GM12878 (cell line): ENCODE measurements at regions not wholly inside any gene's neighbourhood (a gene's known extent, or its start where the extent isn't known, plus 50 kb on each side); places are given as distances from the start of the nearest gene placed in this dataset.

Experiments used
- ATAC-seq: fragments of 200-7000 bp; cut with Tn5 transposase; 3 replicates; pipeline ENCODE4 v1.9.1; 2020; ENCODE audit warnings: mild to moderate bottlenecking, moderate library complexity
- BruUV-seq: library from RNA; stranded (reverse); fragments of 400-500 nt; replicated peaks from 2 replicates; lab custom pipeline; 2021; lab: Mats Ljungman, UMichigan
- CTCF ChIA-PET: fragments of 300-600 bp; sonication (Branson Sonifier 250); formaldehyde crosslinking; extraction: SDS; loops from one replicate; lab custom pipeline; 2021; ENCODE audit warnings: inconsistent platforms; lab: Yijun Ruan, JAX
- POLR2A ChIA-PET: fragments of 350-600 bp; formaldehyde crosslinking; extraction: SDS; loops from one replicate; lab custom pipeline; 2021; ENCODE audit warnings: inconsistent platforms; lab: Charles Lee
- RAD21 ChIA-PET: fragments of 300-600 bp; sonication (Branson Sonifier 250); formaldehyde crosslinking; loops from one replicate; lab custom pipeline; 2023; ENCODE audit warnings: antibody characterized with exemption; ENCODE audit not compliant: unreplicated experiment; lab: Charles Lee
- SMC1A ChIA-PET: fragments of 300-600 bp; sonication (Branson Sonifier 250); formaldehyde crosslinking; loops from one replicate; lab custom pipeline; 2023; ENCODE audit not compliant: unreplicated experiment, uncharacterized antibody; lab: Charles Lee
- DNase-seq: peaks from one replicate; pipeline ENCODE4 v3.0.0-alpha.2; 2011; ENCODE audit warnings: low read depth, low spot score
- FAIRE-seq: peaks from 3 replicates; lab custom pipeline; 2011; peaks lifted over from hg19 to GRCh38; lab: Jason Lieb, UNC
- H2AFZ ChIP-seq: 2 replicates; pipeline ENCODE4 v1.6.0; 2011; ENCODE audit warnings: low read depth, low read length, control low read depth; ENCODE audit not compliant: control insufficient read depth
- H3K27ac ChIP-seq: 2 replicates; pipeline ENCODE4 v1.5.1; 2011; ENCODE audit warnings: control low read depth; ENCODE audit not compliant: control insufficient read depth, insufficient read depth
- H3K27me3 ChIP-seq, 2 experiments: replicated peaks in 1 of 2; 2 replicates each; pipeline versions ENCODE4 v1.6.0 to v1.6.1; 2011; ENCODE audit warnings: low read length in 1 of 2; ENCODE audit not compliant: control insufficient read depth in 2 of 2, insufficient read depth in 2 of 2
- H3K36me3 ChIP-seq, 2 experiments: 2 replicates each; pipeline ENCODE4 v1.5.1; 2011; ENCODE audit warnings: low read length in 1 of 2; ENCODE audit not compliant: control insufficient read depth in 2 of 2, insufficient read depth in 2 of 2
- H3K4me1 ChIP-seq: 2 replicates; pipeline ENCODE4 v1.6.1; 2011; ENCODE audit warnings: mild to moderate bottlenecking, low read length, moderate library complexity, mixed read lengths; ENCODE audit not compliant: control insufficient read depth, insufficient read depth
- H3K4me2 ChIP-seq: 2 replicates; pipeline ENCODE4 v1.6.0; 2011; ENCODE audit warnings: control low read depth; ENCODE audit not compliant: control insufficient read depth, insufficient read depth
- H3K4me3 ChIP-seq: fragments of 200-600 bp; sonication (generic); 2 replicates; pipeline ENCODE4 v1.5.1; 2016
- H3K79me2 ChIP-seq: 2 replicates; pipeline ENCODE4 v1.6.0; 2011; ENCODE audit warnings: low read length; ENCODE audit not compliant: control insufficient read depth, insufficient read depth
- H3K9ac ChIP-seq: 2 replicates; pipeline ENCODE4 v1.8.0; 2011; ENCODE audit warnings: low read length, control low read depth, mixed read lengths; ENCODE audit not compliant: control insufficient read depth, insufficient read depth
- H3K9me3 ChIP-seq: replicated peaks from 3 replicates; pipeline ENCODE4 v1.5.1; 2011; ENCODE audit warnings: mild to moderate bottlenecking, low read length; ENCODE audit not compliant: control insufficient read depth, insufficient read depth
- H4K20me1 ChIP-seq: 2 replicates; pipeline ENCODE4 v1.6.0; 2011; ENCODE audit not compliant: control insufficient read depth, insufficient read depth
- ASH2L ChIP-seq: fragments of 300-600, 200-600 bp; sonication (generic); IDR thresholded peaks from 2 replicates; pipeline ENCODE4 v1.6.1; 2017; ENCODE audit warnings: low read depth, mild to moderate bottlenecking, borderline replicate concordance
- ATF7 ChIP-seq: fragments of 450-650 bp; IDR thresholded peaks from 2 replicates; pipeline ENCODE4 v1.6.1; 2016; ENCODE audit warnings: low read depth, mild to moderate bottlenecking
- IKZF1 ChIP-seq: fragments of 450-650 bp; conservative IDR thresholded peaks from 2 replicates; pipeline ENCODE4 v1.6.1; 2017; ENCODE audit warnings: antibody characterized with exemption, mild to moderate bottlenecking
- KDM1A ChIP-seq: fragments of 200-600 bp; sonication (generic); IDR thresholded peaks from 2 replicates; pipeline ENCODE4 v1.6.1; 2016; ENCODE audit warnings: borderline replicate concordance
- NR2F1 ChIP-seq: fragments of 450-650 bp; conservative IDR thresholded peaks from 2 replicates; pipeline ENCODE4 v1.6.1; 2017; ENCODE audit warnings: mild to moderate bottlenecking
- RAD21 ChIP-seq: IDR thresholded peaks from 2 replicates; pipeline ENCODE4 v1.6.1; 2011; ENCODE audit warnings: mild to moderate bottlenecking, low read depth, low read length, moderate library complexity; ENCODE audit not compliant: insufficient read depth
- RB1 ChIP-seq: fragments of 450-650 bp; formaldehyde crosslinking; IDR thresholded peaks from 2 replicates; pipeline ENCODE4 v1.6.1; 2017; ENCODE audit warnings: mild to moderate bottlenecking, borderline replicate concordance
- RBBP5 ChIP-seq: fragments of 200-600 bp; sonication (generic); conservative IDR thresholded peaks from 2 replicates; pipeline ENCODE4 v1.6.1; 2016
- SIX5 ChIP-seq: IDR thresholded peaks from 2 replicates; pipeline ENCODE4 v1.6.1; 2011; ENCODE audit warnings: mild to moderate bottlenecking, low read depth, low read length, moderate library complexity; ENCODE audit not compliant: severe bottlenecking
- SMAD1 ChIP-seq: fragments of 450-650 bp; IDR thresholded peaks from 2 replicates; pipeline ENCODE4 v1.6.1; 2018; ENCODE audit warnings: mild to moderate bottlenecking, low read depth; ENCODE audit not compliant: partially characterized antibody
- SP1 ChIP-seq: IDR thresholded peaks from one replicate; pipeline ENCODE4 v1.6.1; 2011; ENCODE audit warnings: low read depth, low read length
- TBL1XR1 ChIP-seq: IDR thresholded peaks from 2 replicates; pipeline ENCODE4 v1.6.1; 2012; ENCODE audit warnings: low read depth, low read length, improper control_type of control experiment
- WGBS: methylation state at CpG from one replicate; pipeline ENCODE4 v1.1.6; 2016; ENCODE audit warnings: low lambda C conversion rate; ENCODE audit not compliant: insufficient replicate concordance, insufficient coverage; ENCODE audit errors: missing lambda C conversion rate; 5-methylcytosine and 5-hydroxymethylcytosine counted together
- in situ Hi-C: fragments of 300-500 bp; cut with MboI; formaldehyde crosslinking; loops from 9 replicates; pipeline ENCODE4 v1.14.3; 2018; ENCODE audit warnings: mixed read lengths
- intact Hi-C: fragments of 100-400 bp; cut with micrococcal nuclease; formaldehyde crosslinking; loops from one replicate; pipeline ENCODE4 v1.14.2; 2022; ENCODE audit not compliant: unreplicated experiment
- TF ChIP-seq, protein P1 (sequence below): IDR thresholded peaks from 2 replicates; pipeline ENCODE4 v1.6.1; 2012; ENCODE audit warnings: low read depth, low read length, improper control_type of control experiment
- TF ChIP-seq, protein P2 (sequence below): IDR thresholded peaks from 2 replicates; pipeline ENCODE4 v1.6.1; 2011; ENCODE audit warnings: borderline replicate concordance, low read depth, mild to moderate bottlenecking, moderate library complexity, low read length; ENCODE audit not compliant: insufficient read depth, poor library complexity, severe bottlenecking

DNA sequence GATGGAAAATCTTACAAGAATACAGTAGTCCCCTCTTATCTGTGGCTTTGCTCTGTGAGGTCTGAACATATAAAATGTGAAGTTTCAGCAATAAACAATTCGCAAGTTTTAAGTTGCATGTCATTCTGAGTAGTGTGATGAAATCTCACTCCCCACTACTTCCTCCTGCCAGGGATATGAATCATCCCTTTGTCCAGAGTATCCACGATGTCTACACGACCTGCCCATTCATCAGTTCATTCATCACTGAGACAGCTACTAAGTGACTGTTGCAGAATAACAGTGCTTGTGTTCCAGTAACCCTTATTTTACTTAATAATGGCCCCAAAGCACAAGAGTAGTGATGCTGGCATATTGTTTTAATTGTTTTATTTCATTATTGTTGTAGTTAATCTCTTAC lies 489.2 kb upstream of the UBE2E2 start:
- Histone ChIP-seq H3K4me3 (no peak overlapping the region), H3K27ac (no peak overlapping the region), H3K9me3 (no peaks in the 10 kb centered on the region), H3K4me2 (no peak overlapping the region)
- DNase-seq = no peak
- intact Hi-C loops (no loop called here), in situ Hi-C loops (no loop called here)
- BruUV-seq = no TSS peak
- POLR2A ChIA-PET = no interaction called here
- no peak for TF ChIP-seq RBBP5
- TF ChIP-seq, protein P1, sequence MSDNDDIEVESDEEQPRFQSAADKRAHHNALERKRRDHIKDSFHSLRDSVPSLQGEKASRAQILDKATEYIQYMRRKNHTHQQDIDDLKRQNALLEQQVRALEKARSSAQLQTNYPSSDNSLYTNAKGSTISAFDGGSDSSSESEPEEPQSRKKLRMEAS = no peak
- TF ChIP-seq ATF7 = no peak
- no peak for TF ChIP-seq IKZF1
- TF ChIP-seq ASH2L = no peak
- TF ChIP-seq SMAD1 = no peak
- no peak for TF ChIP-seq SP1
- TF ChIP-seq KDM1A = no peak
- TF ChIP-seq, protein P2, sequence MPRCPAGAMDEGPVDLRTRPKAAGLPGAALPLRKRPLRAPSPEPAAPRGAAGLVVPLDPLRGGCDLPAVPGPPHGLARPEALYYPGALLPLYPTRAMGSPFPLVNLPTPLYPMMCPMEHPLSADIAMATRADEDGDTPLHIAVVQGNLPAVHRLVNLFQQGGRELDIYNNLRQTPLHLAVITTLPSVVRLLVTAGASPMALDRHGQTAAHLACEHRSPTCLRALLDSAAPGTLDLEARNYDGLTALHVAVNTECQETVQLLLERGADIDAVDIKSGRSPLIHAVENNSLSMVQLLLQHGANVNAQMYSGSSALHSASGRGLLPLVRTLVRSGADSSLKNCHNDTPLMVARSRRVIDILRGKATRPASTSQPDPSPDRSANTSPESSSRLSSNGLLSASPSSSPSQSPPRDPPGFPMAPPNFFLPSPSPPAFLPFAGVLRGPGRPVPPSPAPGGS = no peak
- no peak for TF ChIP-seq RB1
- TF ChIP-seq TBL1XR1 = no peak
- no peak for TF ChIP-seq RAD21
- no peak for TF ChIP-seq SIX5
- no peak for TF ChIP-seq NR2F1
- TF ChIP-seq, all 136 proteins: peak for 0
- H3K27me3 ChIP-seq = no peaks in the 10 kb centered on the region
- ATAC-seq = no peak
- H2AFZ ChIP-seq = no peak overlapping the region
- SMC1A ChIA-PET = no interaction called here
- no peak for FAIRE-seq
- CTCF ChIA-PET = no interaction called here
- RAD21 ChIA-PET = no interaction called here
- no peaks in the 10 kb centered on the region for H3K4me1 ChIP-seq
- H4K20me1 ChIP-seq = no peaks in the 10 kb centered on the region
- WGBS = 31% methylated on average over 3 of the region's 3 CpGs
- no peaks in the 10 kb centered on the region for H3K36me3 ChIP-seq
- no peaks in the 10 kb centered on the region for H3K79me2 ChIP-seq
- H3K9ac ChIP-seq = no peak overlapping the region
